Caki2 (cell line): ENCODE measurements at regions not wholly inside any gene's neighbourhood (a gene's known extent, or its start where the extent isn't known, plus 50 kb on each side); places are given as distances from the start of the nearest gene placed in this dataset.
"Not testable (repeated sequence)": the region's sequence is repeated elsewhere in the genome, so short reads cannot be mapped to it uniquely, and the experiment has no call there.

ENCODE experiments used
- DNase-seq: peaks from one replicate; pipeline ENCODE4 v3.0.0-alpha.2; 2015; ENCODE audit warnings: low read depth
- in situ Hi-C: cut with HindIII; loops from 2 replicates; pipeline ENCODE4 v1.10.0; 2016; ENCODE audit warnings: low sequenced_read_pairs, low pct_unique_long_range_greater_than_20kb, mixed read lengths

- DNase-seq, in situ Hi-C loops: not testable (repeated sequence)
Observed at GRCh38 chr14:106334428-106335109, 808.2 kb downstream of the TMEM121 start.

DNA sequence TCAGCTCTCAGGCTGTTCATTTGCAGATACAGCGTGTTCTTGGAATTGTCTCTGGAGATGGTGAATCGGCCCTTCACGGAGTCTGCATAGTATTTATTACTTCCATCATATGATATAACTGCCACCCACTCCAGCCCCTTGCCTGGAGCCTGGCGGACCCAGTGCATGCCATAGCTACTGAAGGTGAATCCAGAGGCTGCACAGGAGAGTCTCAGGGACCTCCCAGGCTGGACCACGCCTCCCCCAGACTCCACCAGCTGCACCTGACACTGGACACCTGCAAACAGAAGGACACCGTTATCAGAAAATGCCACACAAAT lies 808.7 kb downstream of the TMEM121 start:
- in situ Hi-C loops, DNase-seq: not testable (repeated sequence)

GRCh38 chr14:106338775-106339174 lies 812.4 kb downstream of the TMEM121 start:
- in situ Hi-C loops, DNase-seq: not testable (repeated sequence)

GRCh38 chr14:106340658-106341057 lies 814.3 kb downstream of the TMEM121 start:
- in situ Hi-C loops, DNase-seq: not testable (repeated sequence)

GRCh38 chr14:106341161-106341560 lies 814.8 kb downstream of the TMEM121 start:
- in situ Hi-C loops, DNase-seq: not testable (repeated sequence)

DNA sequence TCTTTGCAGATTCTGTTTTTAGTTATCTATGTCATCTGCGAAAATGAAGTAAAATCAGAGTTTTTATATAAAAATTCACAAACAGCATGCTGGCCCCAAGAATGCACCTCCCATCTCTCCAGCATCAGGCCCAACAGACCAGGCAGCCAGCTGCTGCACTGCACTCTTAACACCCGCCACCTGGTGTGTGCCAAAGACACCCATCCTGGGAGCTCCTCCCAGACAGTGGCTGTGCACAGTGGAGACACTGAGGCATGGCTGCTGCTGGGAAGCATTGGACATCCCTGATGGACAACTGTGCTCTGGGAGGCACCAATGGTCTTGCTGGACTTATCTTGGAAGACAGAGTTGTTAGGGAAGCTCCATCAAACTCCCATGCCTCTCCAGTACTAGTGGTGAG lies 817.2 kb downstream of the TMEM121 start:
- in situ Hi-C loops, result no loop called here
- no peak for DNase-seq

- in situ Hi-C loops, DNase-seq: not testable (repeated sequence)
Observed at GRCh38 chr14:106344065-106344614, 817.8 kb downstream of the TMEM121 start.

GRCh38 chr14:106344791-106345479 lies 818.6 kb downstream of the TMEM121 start:
- DNase-seq, in situ Hi-C loops: not testable (repeated sequence)

DNA sequence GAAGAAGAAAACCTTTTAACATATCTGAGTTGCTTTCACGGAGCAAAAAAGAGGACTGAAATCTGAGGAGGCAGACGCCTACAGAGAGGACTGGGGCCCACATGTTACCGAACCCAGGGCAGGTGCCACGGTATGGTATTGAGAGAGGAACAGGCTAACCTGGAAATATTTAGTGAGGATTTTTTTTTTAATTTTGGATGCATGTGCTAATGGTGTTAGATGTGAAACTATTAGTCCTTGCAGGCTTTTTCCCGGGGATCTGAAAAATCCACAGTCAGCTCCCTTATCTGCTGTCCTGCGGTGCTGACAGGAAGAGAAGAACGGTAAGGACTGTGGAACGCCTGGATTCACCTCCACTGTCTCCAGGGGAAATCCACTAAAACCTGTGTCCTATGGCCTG lies 819.7 kb downstream of the TMEM121 start:
- in situ Hi-C loops, result no loop called here
- no peak for DNase-seq

GRCh38 chr14:106346534-106347290 lies 820.3 kb downstream of the TMEM121 start:
- in situ Hi-C loops, result no loop called here

GRCh38 chr14:106347291-106347778 lies 821.0 kb downstream of the TMEM121 start:
- no peak for DNase-seq
- in situ Hi-C loops, result no loop called here

More at GRCh38 chr14:106346534-106347290, 820.3 kb downstream of the TMEM121 start:
- no peak for DNase-seq

GRCh38 chr14:106347890-106348755 lies 821.7 kb downstream of the TMEM121 start:
- in situ Hi-C loops, result no loop called here
- no peak for DNase-seq

DNA sequence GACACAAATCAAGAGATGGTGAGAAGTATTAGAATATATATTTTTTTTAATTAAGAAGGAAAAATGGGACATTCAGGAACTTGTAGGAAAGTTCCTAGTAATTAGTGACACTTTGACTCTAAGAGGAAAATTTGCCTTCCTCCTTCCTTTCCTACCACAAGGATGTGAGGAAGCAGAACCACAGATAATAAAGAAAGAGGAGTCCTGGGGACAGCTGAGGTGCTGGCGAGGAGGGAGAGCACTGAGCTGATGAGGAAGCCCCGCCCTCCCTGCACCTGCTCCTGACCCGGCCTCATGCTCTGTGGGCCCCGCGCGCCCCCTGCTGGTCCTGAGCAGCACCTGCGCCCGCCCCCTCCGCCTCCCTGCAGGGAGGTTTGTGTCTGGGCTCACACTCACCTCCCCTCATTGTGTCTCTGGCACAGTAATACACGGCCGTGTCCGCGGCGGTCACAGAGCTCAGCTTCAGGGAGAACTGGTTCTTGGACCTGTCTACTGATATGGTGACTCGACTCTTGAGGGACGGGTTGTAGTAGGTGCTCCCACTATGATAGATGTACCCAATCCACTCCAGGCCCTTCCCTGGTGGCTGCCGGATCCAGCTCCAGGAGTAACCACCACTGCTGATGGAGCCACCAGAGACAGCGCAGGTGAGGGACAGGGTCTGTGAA lies 822.6 kb downstream of the TMEM121 start:
- DNase-seq, in situ Hi-C loops: not testable (repeated sequence)

DNA sequence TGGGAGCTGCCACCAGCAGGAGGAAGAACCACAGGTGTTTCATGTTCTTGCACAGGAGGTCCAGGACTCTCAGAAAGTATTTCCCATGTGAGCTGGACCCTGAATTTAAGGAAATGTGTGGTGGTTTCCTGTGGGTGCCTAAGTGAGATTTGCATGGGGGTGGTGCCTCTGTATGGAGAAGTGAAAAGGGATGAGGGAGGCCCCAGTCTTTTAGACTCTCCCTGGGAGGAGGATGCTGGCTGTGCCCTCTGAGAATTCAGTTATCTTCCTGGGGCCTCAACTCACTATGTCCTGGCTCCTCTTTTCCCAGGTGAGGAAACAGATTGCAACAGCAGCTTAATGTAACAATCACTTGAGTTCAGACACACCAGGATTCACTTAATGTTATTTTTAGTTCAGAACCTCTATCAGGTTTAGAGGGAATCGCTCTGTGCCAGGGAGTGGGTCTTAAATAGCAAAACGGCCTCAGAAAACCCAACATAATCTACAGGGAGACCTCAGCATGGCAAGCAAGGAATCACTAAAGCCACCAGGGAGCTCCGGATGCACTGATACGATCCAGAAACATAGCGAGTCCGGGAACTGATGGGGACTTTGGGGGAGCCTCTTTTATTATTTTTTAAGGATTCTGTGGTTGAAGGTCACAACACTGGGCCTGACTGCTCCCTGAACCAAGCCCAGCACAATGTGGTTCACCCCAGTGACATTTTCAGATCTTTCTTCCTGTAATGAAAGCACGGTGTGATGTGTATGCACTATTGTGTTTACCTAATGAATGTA lies 823.5 kb downstream of the TMEM121 start:
- DNase-seq, in situ Hi-C loops: not testable (repeated sequence)

GRCh38 chr14:106355007-106355791 lies 828.8 kb downstream of the TMEM121 start:
- DNase-seq, in situ Hi-C loops: not testable (repeated sequence)
